Upper lobe of left lung (tissue), 4 donors: ENCODE measurements at regions not wholly inside any gene's neighbourhood (a gene's known extent, or its start where the extent isn't known, plus 50 kb on each side); places are given as distances from the start of the nearest gene placed in this dataset.

Experiments used
- EP300 ChIP-seq, 4 donors: sonication (generic); formaldehyde crosslinking; IDR thresholded peaks; one replicate each; pipeline ENCODE4 v1.5.1; 2017; ENCODE audit warnings: antibody characterized with exemption in 4 of 4, control low read depth in 2 of 4
- POLR2A ChIP-seq, 4 donors: fragments of 450-650 bp; IDR thresholded peaks; one replicate each; pipeline ENCODE4 v1.5.1; 2016 to 2017; ENCODE audit warnings: antibody characterized with exemption in 4 of 4, mild to moderate bottlenecking in 2 of 4
- POLR2AphosphoS5 ChIP-seq, 2 donors: sonication (generic); formaldehyde crosslinking; IDR thresholded peaks; one replicate each; pipeline ENCODE4 v1.5.1; 2017; ENCODE audit warnings: antibody characterized with exemption in 2 of 2
- TF ChIP-seq, protein P1 (sequence below), 6 experiments: fragments of 450-650 bp in 4 of 6; fragments of 200-600 bp in 2 of 6; sonication (generic) in 2 of 6; IDR thresholded peaks; one replicate each; pipeline ENCODE4 v1.5.1; 2016 to 2019; ENCODE audit warnings: antibody characterized with exemption in 6 of 6

- TF ChIP-seq, protein P1, sequence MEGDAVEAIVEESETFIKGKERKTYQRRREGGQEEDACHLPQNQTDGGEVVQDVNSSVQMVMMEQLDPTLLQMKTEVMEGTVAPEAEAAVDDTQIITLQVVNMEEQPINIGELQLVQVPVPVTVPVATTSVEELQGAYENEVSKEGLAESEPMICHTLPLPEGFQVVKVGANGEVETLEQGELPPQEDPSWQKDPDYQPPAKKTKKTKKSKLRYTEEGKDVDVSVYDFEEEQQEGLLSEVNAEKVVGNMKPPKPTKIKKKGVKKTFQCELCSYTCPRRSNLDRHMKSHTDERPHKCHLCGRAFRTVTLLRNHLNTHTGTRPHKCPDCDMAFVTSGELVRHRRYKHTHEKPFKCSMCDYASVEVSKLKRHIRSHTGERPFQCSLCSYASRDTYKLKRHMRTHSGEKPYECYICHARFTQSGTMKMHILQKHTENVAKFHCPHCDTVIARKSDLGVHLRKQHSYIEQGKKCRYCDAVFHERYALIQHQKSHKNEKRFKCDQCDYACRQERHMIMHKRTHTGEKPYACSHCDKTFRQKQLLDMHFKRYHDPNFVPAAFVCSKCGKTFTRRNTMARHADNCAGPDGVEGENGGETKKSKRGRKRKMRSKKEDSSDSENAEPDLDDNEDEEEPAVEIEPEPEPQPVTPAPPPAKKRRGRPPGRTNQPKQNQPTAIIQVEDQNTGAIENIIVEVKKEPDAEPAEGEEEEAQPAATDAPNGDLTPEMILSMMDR (IDR thresholded peaks at IDR 0.05): no peak
- TF ChIP-seq POLR2A (IDR thresholded peaks at IDR 0.05) (no peak), POLR2AphosphoS5 (IDR thresholded peaks at IDR 0.05) (no peak), EP300 (IDR thresholded peaks at IDR 0.05) (no peak)
Observed at GRCh38 chr7:20892776-20893175, 106.1 kb upstream of the SP8 start.
